NT2/D1 (cell line): ENCODE measurements at regions not wholly inside any gene's neighbourhood (a gene's known extent, or its start where the extent isn't known, plus 50 kb on each side); places are given as distances from the start of the nearest gene placed in this dataset.

Experiments
- SUZ12 ChIP-seq: IDR thresholded peaks from 2 replicates; pipeline ENCODE4 v1.6.1; 2011; ENCODE audit not compliant: insufficient read length, insufficient read depth; ENCODE audit errors: extremely low read depth
- YY1 ChIP-seq: IDR thresholded peaks from 2 replicates; pipeline ENCODE4 v1.6.1; 2011; ENCODE audit not compliant: insufficient read length, insufficient read depth

DNA sequence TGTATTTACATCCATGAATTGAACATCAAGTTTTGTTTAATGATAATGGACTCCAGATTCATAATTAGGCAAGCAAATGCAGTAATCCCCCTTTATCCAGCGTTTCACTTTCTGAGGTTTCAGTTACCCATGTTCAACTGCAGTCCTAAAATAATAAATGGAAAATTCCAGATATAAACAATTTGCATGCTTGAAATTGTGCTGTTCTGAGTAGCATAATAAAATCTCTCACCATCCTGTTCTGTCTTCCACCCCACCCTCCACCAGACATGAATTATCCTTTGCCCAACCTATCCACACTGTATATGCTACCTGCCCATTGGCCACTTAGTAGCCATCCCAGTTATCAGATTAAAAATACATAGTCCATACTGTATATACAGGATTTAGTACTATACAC lies 224.5 kb upstream of the CHAC2 start:
- TF ChIP-seq YY1 (no peak), SUZ12 (no peak)
